Heart right ventricle (tissue), 16 donors: ENCODE measurements at regions not wholly inside any gene's neighbourhood (a gene's known extent, or its start where the extent isn't known, plus 50 kb on each side); places are given as distances from the start of the nearest gene placed in this dataset.
A peak's percentile ranks its signal among the peaks of the same experiment; 100 is the strongest.
"Not testable (repeated sequence)": the region's sequence is repeated elsewhere in the genome, so short reads cannot be mapped to it uniquely, and the experiment has no call there.

Experiments
- ATAC-seq, 8 donors: fragments of 200-7000 bp; cut with Tn5 transposase; one replicate each; pipeline ENCODE4 v1.9.1; 2020; ENCODE audit warnings: mild to moderate bottlenecking in 8 of 8, moderate library complexity in 8 of 8, moderate number of reproducible peaks in 1 of 8
- DNase-seq, 2 donors: peaks; one replicate each; pipeline ENCODE4 v3.0.0-alpha.2; 2020
- H3K27ac ChIP-seq, 10 donors: fragments of 200-600 bp; sonication (generic) in 2 of 10; one replicate each; pipeline versions ENCODE4 v1.5.0 to v1.8.0; 2020 to 2022; ENCODE audit warnings: mild to moderate bottlenecking in 3 of 10
- H3K27me3 ChIP-seq, 7 donors: fragments of 200-600 bp; one replicate each; pipeline ENCODE4 v1.8.0; 2021 to 2022; ENCODE audit warnings: mild to moderate bottlenecking in 2 of 7
- H3K36me3 ChIP-seq, 9 donors: fragments of 200-600 bp; sonication (generic) in 1 of 9; one replicate each; pipeline versions ENCODE4 v1.5.0 to v1.8.0; 2020 to 2022; ENCODE audit warnings: mild to moderate bottlenecking in 2 of 9
- H3K4me1 ChIP-seq, 9 donors: fragments of 200-600 bp; sonication (generic) in 1 of 9; one replicate each; pipeline versions ENCODE4 v1.5.0 to v1.8.0; 2020 to 2022; ENCODE audit warnings: mild to moderate bottlenecking in 4 of 9
- H3K4me3 ChIP-seq, 10 donors: fragments of 200-600 bp; sonication (generic) in 2 of 10; one replicate each; pipeline versions ENCODE4 v1.5.0 to v1.8.0; 2020 to 2022; ENCODE audit warnings: mild to moderate bottlenecking in 7 of 10, moderate library complexity in 2 of 10
- H3K9me3 ChIP-seq, 11 donors: fragments of 200-600 bp in 10 of 11; sonication (generic) in 2 of 11; one replicate each; pipeline versions ENCODE4 v1.5.0 to v1.8.0; 2013 to 2022; ENCODE audit warnings: mild to moderate bottlenecking in 2 of 11, control low read depth in 1 of 11, moderate library complexity in 1 of 11
- WGBS, 2 donors: extraction: QIAGEN DNeasy Blood & Tissue Kit; methylation state at CpG; one replicate each; pipeline ENCODE4 v1.1.7; 2013; ENCODE audit warnings: inconsistent platforms in 1 of 2; 5-methylcytosine and 5-hydroxymethylcytosine counted together
- intact Hi-C, 10 donors: fragments of 100-400 bp; cut with DNase I; formaldehyde crosslinking; loops; one replicate each; pipeline versions ENCODE4 v1.11.1 to v1.14.2; 2022
- TF ChIP-seq, protein P1 (sequence below), 9 donors: fragments of 200-600 bp; sonication (generic) in 2 of 9; IDR thresholded peaks; one replicate each; pipeline versions ENCODE4 v1.5.0 to v1.8.0; 2021 to 2022; ENCODE audit warnings: antibody characterized with exemption in 9 of 9, mild to moderate bottlenecking in 5 of 9, moderate library complexity in 1 of 9
- donor health status: Arrhythmogenic right ventricular cardiomyopathy.
- donor health status: ischemic (EF 13 %, LVEDD 7.1; RV severe dilation, severe dysfunction).
- donor health status: healthy with polysubstance abuse.
- donor health status: DM: no; HTN: yes; CAD: no.
- donor health status: DM: no; HTN: no; CAD: no.
- donor health status: ischemic (EF 25% LVEDD 6.9; RV normal size, moderate dysfunction).
- donor health status: ischemic (EF 25% LVEDD 5.7; RV mildly dilated, moderate dysfunction).
- donor health status: healthy.
- donor health status: DM: yes; HTN: yes; CAD: no.
- donor health status: Ischemic cardiomyopathy.
- donor health status: ischemic (EF 35%, LVEDD 5.7; RV mildly dilated, moderate dysfunction).
- donor health status: nonischemic (EF 11% LVEDD 7.7; RV severe dilation, severe dysfunction).
- donor health status: DM: yes; HTN: yes; CAD: no.
- donor health status: PGD.
- donor health status: ischemic (EF 29% LVEDD 5.4; RV normal size, mild dysfunction).
- donor health status: nonischemic (EF 23%, LVEDD 6.1; RV moderate dilation, normal function).

DNA sequence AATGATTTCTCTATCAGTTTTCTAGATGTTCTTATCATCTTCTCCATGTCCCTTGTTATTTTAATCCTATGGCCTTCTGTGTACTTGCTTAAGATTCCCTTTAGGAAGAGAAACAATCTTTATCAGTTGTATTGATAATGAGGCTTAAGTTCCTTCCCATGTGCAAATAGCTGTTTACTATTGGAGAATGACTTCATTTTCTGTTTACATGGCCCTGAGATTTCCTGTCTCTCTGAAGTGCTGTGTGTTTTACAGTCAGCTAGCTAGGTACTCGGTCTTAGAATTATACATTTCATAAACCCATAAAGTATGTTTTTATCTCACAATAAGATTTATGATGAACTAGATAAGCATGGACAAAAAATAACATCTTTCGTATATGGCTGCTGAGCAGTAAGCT, 67.5 kb upstream of the CCDC179 start:
- Histone ChIP-seq H3K27ac (no peak overlapping the region), H3K36me3 (no peaks in the 10 kb centered on the region), H3K4me3 (no peak overlapping the region), H3K27me3 (no peaks in the 10 kb centered on the region), H3K9me3 (no peaks in the 10 kb centered on the region), H3K4me1 (no peaks in the 10 kb centered on the region)
- TF ChIP-seq, protein P1, sequence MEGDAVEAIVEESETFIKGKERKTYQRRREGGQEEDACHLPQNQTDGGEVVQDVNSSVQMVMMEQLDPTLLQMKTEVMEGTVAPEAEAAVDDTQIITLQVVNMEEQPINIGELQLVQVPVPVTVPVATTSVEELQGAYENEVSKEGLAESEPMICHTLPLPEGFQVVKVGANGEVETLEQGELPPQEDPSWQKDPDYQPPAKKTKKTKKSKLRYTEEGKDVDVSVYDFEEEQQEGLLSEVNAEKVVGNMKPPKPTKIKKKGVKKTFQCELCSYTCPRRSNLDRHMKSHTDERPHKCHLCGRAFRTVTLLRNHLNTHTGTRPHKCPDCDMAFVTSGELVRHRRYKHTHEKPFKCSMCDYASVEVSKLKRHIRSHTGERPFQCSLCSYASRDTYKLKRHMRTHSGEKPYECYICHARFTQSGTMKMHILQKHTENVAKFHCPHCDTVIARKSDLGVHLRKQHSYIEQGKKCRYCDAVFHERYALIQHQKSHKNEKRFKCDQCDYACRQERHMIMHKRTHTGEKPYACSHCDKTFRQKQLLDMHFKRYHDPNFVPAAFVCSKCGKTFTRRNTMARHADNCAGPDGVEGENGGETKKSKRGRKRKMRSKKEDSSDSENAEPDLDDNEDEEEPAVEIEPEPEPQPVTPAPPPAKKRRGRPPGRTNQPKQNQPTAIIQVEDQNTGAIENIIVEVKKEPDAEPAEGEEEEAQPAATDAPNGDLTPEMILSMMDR (IDR thresholded peaks at IDR 0.05) = no peak
- ATAC-seq = no peak
- WGBS, 2 donors = 70% methylated on average over 2 of the region's 2 CpGs
- intact Hi-C loops = no loop called here
- DNase-seq = no peak

DNA sequence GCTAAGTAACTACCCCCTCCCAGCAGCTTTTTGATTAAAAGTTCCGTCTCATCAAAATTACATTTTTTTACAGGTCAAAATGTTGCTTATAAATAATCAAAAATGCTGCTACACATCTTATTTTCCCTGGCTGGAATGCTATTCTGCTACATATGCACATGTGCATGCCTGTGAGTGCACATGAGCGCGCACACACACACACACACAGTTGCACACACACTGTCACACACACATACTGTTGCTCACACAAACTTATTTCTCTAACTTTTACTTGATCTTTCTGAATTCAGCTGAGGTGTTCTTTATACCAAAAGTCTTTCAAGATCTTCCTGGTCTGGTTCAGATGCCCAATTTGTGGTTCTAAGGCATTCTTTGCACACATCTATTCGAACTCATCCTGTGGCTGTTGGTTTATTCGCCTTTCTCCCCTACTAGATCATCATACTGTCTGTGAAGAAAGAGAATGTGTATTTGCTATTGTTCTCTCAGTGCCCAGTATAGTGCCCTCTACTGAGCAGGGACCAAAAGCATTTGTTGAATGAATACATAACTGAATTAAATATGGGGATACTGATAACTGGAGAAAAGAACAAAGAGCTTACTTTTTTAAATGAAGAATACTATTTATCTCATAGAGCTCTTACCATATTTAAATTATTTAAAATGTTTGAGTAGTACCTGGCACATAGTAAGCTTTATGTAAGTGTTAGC, 68.1 kb upstream of the CCDC179 start:
- TF ChIP-seq, protein P1 (IDR thresholded peaks at IDR 0.05) = peak in 1 of 9 donors; percentile 11
- H3K27me3 ChIP-seq = no peaks in the 10 kb centered on the region

DNA sequence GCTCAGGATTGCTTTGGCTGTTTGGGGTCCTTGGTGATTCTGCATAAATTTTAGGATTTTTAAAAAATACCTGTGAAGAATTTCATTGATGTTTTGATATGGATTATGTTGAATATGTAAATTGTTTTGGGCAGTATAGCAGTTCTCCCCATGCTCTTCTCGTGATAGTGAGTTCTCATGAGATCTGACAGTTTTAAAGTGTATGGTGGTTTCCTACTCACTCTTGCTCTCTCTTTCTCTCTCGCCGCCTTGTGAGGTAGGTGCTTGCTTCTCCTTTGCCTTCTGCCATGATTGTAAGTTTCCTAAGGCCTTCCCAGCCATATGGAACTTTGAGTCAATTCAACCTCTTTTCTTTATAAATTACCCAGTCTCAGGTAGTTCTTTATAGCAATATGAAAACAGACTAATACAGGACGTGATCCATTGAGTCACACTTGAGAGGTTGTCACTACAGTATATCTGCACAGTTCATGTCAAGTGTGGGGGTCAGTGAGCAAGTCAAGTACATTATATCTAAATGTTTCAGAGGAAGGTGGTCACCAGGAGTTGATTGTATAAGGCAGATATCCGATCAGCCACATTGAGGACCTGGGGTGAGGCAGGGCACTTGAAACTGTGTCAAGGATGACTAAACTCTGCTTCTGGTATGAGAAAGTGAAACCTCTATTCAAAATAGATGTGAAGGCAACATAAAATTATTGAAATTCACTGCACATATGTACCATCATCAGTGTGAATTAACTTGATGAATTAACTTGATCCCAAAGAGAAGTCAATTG, 70.7 kb upstream of the CCDC179 start:
- TF ChIP-seq, protein P1 (IDR thresholded peaks at IDR 0.05) = no peak
- no peaks in the 10 kb centered on the region for H3K9me3 ChIP-seq
- ATAC-seq = no peak
- DNase-seq = no peak
- H3K4me3 ChIP-seq = no peak overlapping the region
- 90 to 95% methylated on average over 5 of the region's 5 CpGs for WGBS, 2 donors
- H3K4me1 ChIP-seq = no peaks in the 10 kb centered on the region
- no peaks in the 10 kb centered on the region for H3K36me3 ChIP-seq
- H3K27ac ChIP-seq = no peak overlapping the region
- intact Hi-C loops = no loop called here
- no peaks in the 10 kb centered on the region for H3K27me3 ChIP-seq

More for the DNA sequence above, 68.1 kb upstream of the CCDC179 start:
- WGBS, 2 donors = 82 to 84% methylated on average over 5 of the region's 5 CpGs
- ATAC-seq (no peak), DNase-seq (no peak)
- intact Hi-C loops = no loop called here
- Histone ChIP-seq H3K4me3 (no peak overlapping the region), H3K27ac (no peak overlapping the region), H3K36me3 (no peaks in the 10 kb centered on the region), H3K9me3 (no peaks in the 10 kb centered on the region), H3K4me1 (no peaks in the 10 kb centered on the region)

DNA sequence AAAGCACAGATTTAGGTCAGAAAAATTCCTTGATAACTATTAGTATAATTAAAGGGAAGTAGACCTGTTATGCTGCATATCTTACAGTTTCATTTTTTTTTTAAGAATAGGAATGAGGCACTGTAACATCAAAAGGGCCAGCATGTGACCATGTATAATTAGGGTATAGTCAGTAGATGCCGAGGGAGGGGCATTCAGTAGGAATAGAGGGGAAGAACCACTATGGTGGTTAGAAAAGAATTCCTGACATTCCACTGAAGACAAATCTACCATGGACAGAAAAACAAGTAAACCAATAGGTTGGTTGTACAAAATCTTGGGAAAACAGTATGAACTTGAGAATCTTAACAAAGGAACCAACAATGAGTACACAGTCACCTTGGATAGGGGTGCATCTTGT, 78.4 kb upstream of the CCDC179 start:
- ATAC-seq = no peak
- 89 to 90% methylated on average over 1 of the region's 1 CpG for WGBS, 2 donors
- TF ChIP-seq, protein P1 (IDR thresholded peaks at IDR 0.05) = no peak
- no peaks in the 10 kb centered on the region for H3K36me3 ChIP-seq
- H3K9me3 ChIP-seq = peaks cover 0 to 6% (median 0%) of the 10 kb centered on the region in 11 donors
- intact Hi-C loops = no loop called here
- no peak for DNase-seq
- H3K4me1 ChIP-seq = no peaks in the 10 kb centered on the region
- no peaks in the 10 kb centered on the region for H3K27me3 ChIP-seq
- H3K4me3 ChIP-seq = no peak overlapping the region
- H3K27ac ChIP-seq = no peak overlapping the region

DNA sequence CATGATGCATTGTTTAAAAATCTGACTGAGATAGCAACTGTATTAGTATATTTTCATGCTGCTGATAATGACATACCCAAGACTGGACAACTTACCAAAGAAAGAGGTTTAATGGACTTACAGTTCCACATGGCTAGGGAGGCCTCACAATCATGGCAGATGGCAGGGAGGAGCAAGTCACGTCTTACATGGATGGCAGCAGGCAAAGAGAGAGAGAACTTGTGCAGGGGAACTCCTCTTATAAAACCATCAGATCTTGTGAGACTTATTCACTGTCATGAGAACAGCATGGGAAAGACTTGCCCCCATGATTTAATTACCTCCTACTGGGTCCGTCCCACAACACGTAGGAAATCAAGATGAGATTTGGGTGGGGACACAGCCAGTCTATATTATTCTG, 81.3 kb upstream of the CCDC179 start:
- H3K36me3 ChIP-seq, intact Hi-C loops, H3K27ac ChIP-seq, H3K9me3 ChIP-seq, DNase-seq, H3K4me1 ChIP-seq, H3K4me3 ChIP-seq, ATAC-seq, H3K27me3 ChIP-seq: not testable (repeated sequence)
- 89 to 94% methylated on average over 3 of the region's 3 CpGs for WGBS, 2 donors
